ENCODE measurements at regions not wholly inside any gene's neighbourhood (a gene's known extent, or its start where the extent isn't known, plus 50 kb on each side); places are given as distances from the start of the nearest gene placed in this dataset.

GRCh38 chr9:17082343-17083064 lies 52.3 kb upstream of the CNTLN start:
- TF ChIP-seq MYC (IDR thresholded peaks at IDR 0.05; ENCODE audit: low read depth, low read length) (no peak), POLR2A (IDR thresholded peaks at IDR 0.05; ENCODE audit: extremely low read depth, insufficient read length) (no peak), CTCF (IDR thresholded peaks at IDR 0.05; ENCODE audit: low read depth, low read length) (no peak)
